GM19193 (cell line): ENCODE measurements at regions not wholly inside any gene's neighbourhood (a gene's known extent, or its start where the extent isn't known, plus 50 kb on each side); places are given as distances from the start of the nearest gene placed in this dataset.

ENCODE experiments used
- POLR2A ChIP-seq: IDR thresholded peaks from 4 replicates; pipeline ENCODE4 v1.6.1; 2011; ENCODE audit not compliant: insufficient read depth, insufficient read length; ENCODE audit errors: extremely low read depth

DNA sequence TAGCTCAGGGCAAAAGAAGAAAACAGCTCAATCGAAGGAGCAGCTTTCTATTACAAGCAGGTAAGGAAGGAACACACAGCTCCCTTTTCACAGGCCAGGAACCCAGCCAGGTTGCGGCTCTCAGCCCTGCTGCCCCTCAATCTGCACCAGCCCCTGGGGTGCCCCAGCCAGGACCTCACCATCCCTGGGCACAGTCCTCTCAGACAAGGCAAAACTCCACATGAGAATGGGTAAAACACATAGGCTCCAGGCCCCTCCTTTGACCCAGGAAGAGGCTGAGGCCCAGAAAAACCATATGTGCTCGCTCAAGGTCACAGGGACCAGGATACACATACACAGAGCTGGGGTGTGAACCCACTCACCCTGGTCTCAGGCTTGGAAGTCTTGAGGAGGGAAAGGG is 178.7 kb upstream of the TLE3 start:
- no peak for TF ChIP-seq POLR2A

DNA sequence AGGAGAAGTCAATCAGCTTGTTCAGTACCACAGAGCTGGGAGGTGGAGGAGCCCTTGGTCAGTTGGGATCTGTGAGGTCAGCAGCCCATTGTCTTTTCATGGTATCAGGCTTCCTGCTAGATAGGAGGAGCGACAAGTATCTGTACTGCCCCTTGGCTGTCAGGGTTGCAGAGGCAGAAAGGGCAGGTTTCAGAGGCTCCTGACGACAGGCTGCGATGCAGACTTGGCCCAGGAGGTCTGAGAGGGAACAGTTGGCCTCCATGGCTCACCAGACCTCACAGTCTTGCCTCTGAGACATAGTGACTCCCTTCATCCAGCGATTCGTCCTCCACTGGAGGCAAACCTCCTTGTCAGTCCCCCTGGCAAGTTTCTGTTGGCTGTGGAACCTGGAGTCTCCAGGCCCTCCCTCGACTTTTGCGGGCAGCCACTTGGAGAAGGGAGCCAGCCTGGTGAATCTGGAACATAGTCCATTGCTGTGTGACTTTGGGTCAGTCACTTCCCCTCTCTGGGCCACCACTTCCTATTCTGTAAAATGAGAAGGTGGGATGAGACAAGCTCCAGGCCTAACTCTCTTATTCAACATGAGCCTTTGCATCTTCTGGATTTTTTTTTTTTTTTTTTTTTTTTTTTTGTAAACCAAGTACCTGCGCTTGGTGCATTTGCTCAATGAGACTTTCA is 177.9 kb upstream of the TLE3 start:
- no peak for TF ChIP-seq POLR2A

DNA sequence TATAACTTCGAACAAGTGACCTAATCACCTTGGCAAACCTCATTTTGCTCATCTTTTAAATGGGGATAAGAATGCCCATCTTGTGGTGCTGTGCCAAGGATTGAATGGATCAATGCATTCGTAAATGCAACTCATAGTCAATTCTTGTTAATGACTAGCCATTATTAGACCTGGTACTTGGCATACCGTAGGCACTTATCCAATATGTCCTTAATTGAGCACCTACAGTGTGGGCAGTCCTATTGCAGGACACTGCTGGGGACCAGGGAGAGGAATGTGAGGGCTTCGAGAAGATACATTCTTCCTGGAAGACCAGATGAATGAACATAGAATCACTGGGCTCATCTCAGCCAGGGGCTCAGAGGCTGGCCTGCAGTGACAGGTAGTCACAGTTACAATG is 177.2 kb upstream of the TLE3 start:
- TF ChIP-seq POLR2A = no peak

DNA sequence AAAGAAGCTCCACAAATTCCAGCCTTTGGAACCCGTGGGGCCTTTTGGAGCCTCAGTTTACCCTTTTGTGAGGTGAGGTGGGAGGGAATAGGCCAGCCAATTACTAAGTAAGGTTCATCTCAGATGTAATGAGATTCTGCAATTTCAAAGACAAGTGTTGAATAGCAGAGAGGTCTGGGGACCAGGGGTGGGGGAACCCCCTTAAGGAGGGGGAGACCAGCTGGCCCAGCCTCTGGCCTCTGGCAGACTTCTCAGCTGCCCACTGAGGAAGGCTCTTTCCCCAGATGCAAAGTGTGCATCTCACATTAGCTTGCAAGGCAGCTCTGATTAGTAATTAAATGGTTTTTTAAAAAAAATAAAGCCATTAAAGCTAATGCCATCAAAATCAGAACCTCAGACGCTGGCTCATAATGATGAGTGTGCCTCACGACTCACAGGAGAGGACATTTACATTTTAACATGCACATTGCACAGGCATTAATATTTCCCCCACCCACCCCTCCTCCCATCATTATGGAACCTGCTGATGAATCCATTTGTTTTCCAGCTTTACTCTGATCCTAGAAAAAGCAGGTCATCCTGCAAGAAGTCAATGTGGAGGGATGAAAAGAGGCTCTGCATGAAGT is 176.7 kb upstream of the TLE3 start:
- no peak for TF ChIP-seq POLR2A

DNA sequence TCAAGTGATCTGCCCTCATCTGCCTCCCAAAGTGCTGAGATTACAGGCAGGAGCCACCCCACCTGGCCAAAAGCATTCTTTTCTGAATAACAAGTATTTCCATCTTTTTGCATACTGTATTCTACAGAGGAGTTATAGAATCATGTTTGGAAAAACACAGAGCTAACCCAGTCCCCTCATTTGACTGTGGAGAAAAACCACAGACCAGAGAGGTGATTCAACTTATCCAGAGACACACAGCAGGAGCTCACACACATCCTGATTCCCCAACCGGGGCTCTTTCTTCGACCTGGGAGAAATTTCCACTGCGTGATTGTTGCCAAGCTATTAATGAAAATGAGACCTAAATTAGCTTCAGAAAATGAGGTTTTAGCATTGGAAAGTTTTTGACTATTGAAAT is 176.1 kb upstream of the TLE3 start:
- TF ChIP-seq POLR2A = no peak

DNA sequence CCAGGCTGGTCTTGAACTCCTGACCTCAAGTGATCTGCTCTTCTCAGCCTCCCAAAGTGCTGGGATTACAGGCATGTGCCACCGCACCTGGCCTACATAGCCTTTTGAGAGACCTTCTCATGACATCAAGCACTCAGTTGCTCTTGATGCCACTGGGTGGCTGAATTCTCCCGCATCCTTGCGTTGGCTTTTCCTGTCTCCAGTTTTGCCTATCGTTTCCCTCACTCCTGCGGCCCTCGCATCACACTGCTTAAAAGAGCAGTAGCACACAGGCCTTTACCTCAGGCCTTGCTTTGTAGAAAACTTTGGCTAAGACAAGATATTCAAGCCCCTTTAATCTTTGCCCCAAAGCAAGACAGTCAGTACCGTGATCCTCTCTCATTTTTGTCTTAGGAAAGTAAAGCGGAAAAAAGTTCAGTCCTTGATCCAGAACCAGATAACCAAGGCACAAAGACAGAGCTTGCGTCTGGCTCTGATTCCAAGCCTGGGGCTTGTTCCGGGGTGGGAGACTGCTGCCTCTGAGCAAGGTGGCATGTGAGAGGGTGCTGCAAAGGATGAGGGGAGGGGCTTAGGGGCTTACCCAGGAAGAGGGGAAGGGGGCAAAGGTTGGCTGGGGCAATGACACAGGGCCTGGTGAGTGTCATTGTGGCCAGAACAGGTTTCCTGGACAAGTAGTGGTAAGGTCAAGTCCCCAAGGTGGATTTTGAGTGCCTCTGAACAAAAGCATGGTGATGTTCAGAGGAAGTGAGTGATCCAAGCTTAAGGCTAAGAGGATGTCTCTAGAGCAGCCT is 175.0 kb upstream of the TLE3 start:
- no peak for TF ChIP-seq POLR2A

DNA sequence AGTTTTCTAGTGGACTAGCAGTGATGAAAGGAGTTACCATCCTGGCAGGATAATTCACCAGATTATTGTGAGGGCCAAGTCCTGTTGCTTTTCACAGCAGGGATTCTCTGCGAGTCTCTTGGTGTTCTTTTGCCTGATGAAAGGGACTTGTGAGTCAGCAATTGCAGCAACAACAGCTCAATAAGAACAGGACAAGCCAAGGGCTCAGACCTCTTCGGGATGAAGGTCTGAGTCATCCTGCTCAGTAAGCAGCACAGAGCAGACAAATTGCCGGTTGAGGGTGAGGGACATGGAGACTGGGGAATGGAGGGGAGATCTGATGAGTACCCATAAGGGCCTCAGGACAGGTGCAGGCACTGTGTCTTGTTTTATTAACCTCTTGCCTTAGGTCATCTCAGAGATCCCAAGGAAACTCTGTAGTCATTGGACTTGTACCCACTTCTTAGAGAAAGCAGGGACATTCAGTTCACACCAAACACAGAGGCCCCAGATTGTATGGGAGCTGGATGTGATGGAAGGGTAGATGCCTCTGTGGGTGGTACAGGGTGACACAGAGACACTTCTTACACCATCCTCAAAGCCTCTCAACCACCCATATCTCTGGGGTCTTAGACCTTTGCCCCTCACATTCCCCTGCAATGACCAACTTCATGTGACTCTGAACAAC is 173.8 kb upstream of the TLE3 start:
- no peak for TF ChIP-seq POLR2A

DNA sequence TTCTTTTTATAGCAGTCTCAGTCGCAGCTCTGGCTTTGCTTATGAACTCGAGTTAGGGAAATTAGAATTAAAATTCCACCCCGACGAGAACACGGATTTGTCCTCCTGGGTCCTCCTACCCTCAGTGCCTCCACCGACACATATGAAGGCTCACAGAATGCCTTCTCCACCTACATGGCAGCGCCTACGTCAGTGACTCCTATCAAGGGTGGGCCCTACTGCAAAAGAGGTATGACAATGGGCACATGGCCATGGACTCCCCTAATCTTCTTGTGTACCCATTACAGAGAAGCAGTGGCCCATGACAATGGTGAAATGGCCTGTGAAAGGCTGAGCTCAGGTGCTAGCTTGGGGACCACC is 173.0 kb upstream of the TLE3 start:
- TF ChIP-seq POLR2A = no peak

DNA sequence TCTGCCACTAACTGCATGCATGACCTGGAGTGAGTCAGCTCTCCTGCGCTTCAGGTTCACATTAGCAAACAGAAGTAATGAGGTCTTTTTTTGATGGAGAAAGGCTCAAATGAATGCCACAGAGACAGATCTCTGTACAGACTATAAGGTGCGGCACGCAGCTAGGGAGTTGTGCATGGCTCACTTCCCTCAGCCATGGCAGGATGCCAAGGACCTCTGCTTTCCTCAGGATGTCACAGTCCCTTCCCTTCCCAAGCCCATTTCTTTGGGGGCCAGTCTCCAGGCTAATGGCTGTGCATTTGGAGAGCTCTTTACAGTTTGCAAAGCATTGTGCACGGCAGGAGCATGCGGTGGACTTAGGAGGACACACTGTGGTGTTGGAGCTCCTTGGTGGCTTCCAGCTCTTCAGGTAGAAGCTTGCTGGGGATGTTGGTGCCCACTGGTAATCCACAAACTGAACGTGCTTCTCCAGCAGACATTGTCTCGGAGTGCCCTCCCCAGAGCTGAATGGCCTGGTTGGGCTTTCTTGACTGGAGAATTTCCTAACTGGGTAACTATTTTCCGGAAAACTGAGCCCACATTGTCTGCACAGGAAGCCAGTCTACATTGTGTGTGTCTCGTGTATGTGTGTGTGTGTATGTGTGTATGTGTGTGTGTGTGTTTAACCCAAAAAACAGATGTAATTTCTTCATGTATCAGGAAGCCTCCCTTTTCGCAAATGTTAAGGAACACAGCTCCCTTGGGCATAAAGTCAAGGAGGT is 172.5 kb upstream of the TLE3 start:
- TF ChIP-seq POLR2A = no peak

DNA sequence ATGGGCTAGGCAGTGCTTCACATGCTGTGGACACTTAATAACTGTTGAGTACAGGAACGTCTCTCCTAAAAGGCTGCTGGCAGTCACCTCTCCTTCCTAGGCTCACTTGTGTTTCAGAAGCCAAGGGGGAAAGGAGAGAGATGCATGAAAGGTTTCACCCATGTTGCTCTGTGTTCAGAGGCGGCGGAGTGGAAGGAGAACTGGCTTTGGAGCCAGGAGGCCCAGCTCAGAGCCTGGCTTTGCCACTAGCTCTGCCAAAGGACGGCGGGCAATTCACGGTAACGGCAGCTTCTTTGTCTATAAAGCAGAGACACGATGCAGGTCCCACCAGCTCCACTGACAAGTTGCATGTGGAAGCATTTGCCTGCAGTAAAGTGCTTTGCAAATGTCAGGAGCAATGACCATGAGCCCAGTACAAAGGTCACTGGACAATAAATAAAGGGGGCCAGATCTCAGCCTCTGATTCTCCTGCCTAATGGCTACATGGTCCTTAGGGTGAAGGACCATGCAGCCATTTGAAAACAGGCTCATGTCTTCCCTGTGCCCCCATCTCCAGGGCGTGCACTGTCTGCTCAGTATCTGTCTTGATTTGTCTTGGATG is 171.7 kb upstream of the TLE3 start:
- no peak for TF ChIP-seq POLR2A

DNA sequence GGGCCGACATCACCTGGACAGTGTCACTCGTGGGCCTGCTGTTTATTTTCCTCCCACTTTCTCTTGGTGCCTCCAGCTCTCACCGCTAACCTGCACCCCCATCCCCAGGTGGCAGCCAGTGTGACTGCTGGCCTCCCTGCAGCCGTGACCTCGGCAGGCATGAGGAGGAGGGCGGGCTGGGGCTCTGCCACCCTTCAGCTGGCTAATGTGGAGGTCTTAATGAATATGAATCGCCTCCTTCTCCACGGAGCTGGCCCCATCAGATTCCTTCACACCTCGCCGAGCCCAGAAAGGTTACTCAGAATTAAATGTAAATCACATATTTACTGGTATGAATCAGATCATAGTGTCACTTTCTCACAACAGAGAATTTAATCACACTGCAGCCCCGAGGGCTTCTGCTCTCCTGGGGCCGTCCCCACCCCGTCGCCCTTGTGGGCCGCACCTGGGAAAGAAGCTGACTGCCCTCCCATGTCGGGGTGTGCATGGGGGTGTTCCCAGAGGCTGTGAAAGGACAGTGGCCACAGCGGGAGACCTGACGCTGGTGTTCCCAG is 171.1 kb upstream of the TLE3 start:
- TF ChIP-seq POLR2A = no peak

DNA sequence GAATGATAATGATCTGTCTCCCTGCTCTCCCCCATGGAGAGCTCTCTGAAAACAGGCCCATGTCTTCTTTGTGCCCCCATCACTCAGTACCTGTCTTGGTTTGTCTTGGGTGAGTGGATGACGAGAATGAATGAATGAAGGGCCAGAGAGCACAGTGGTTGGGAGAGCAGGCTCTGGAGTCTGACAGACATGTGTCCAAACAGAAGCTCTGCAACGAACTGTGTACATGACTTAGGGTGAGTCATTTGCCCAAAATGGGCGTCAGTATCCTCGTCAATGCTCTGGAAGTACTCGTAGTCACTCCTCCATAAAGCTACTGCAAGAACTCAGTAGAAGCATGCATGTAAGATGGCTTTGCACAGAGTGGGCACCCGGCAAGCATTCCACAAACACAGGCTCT is 170.2 kb upstream of the TLE3 start:
- no peak for TF ChIP-seq POLR2A

DNA sequence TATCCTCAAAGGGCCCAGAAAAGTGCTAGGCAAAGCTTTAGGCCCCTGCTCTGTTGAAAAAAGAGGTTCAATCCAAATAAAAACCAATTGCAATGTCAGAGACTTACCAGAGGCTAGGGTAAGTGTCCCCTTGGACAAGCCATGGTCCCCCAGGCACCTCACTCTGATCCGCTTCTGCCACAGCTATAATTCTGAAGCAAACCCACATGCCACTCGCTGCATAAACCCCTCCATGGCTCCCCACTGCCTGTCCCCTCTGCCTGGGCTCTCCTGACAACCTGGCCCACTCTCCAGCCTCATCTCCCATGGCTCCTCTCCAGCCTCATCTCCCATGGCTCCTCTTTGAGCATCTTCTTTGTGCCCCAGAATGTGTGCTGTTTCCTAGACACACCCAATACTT is 169.6 kb upstream of the TLE3 start:
- TF ChIP-seq POLR2A = no peak
